GM18505 (cell line): ENCODE measurements at regions not wholly inside any gene's neighbourhood (a gene's known extent, or its start where the extent isn't known, plus 50 kb on each side); places are given as distances from the start of the nearest gene placed in this dataset.

ENCODE experiments used
- ATAC-seq: cut with Tn5 transposase; IDR thresholded peaks from one replicate; pipeline ENCODE4 v1.9.1; 2021; ENCODE audit not compliant: unreplicated experiment
- POLR2A ChIP-seq: IDR thresholded peaks from 4 replicates; pipeline ENCODE4 v1.6.1; 2011; ENCODE audit warnings: borderline replicate concordance; ENCODE audit not compliant: insufficient read depth, insufficient read length; ENCODE audit errors: extremely low read depth

DNA sequence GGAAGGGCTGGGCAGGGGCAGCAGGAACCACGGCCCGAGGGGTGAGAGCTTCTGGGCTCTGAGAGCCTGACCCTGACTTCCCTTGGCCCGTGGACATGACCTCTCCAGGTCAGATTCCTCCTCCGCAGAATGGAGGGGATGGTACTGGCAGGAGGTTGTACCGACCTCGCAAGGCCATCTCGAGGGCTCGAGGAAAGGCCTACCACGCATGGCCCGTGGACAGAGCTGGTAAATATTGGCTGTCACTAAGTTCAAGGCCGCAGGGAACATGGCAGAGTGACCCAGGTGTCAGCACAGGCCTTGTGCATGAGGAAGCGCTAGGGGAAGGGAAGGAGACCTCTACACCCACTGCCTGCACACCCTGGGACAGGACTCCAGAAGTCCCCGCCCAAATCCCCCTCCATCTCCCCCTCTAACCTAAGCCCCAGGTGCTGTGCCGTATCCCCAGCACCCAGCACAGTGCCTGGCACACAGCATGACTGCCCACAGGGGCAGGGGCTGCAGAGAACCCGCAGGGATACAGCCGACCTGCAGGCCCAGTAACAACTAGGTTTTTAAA is 54.9 kb upstream of the PPP2R5C start:
- ATAC-seq, result no peak
- TF ChIP-seq POLR2A, result no peak

DNA sequence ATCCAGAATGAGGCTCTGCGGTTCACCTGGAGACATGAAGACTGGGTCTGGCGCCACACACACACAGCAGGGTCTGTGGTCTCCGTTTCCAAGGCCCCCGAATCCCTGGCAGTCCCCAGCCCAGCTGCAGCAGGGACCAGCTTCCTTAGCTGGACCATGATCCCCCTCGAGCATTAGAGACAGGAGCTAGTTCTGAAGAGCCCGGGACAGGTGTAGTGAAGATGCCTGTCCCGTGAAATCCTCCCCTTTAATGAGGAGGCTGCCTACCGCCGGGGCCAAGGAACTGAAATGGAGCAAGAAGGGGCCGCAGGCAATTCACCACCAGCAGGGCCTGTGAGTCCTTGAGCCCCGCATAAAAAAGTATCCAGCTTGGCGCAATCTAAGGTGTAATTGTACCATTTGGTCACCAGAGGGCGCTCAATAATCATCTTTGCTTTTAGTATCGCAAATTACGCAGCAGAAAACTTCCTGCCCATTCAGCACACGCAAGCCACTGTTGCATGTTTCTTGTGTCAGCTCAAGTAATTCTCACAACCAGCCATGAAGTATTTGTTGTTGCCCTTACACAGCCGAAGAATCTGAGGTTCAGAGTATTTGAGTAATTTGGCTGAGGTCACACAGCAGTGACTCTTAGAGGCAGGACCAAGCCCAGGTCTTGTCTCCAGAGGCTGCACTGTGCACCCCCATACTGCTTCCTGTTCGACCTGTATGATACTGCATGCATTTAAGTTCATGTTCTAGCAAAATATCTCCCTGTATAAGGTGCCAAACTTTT is 54.3 kb upstream of the PPP2R5C start:
- no peak for TF ChIP-seq POLR2A
- no peak for ATAC-seq

DNA sequence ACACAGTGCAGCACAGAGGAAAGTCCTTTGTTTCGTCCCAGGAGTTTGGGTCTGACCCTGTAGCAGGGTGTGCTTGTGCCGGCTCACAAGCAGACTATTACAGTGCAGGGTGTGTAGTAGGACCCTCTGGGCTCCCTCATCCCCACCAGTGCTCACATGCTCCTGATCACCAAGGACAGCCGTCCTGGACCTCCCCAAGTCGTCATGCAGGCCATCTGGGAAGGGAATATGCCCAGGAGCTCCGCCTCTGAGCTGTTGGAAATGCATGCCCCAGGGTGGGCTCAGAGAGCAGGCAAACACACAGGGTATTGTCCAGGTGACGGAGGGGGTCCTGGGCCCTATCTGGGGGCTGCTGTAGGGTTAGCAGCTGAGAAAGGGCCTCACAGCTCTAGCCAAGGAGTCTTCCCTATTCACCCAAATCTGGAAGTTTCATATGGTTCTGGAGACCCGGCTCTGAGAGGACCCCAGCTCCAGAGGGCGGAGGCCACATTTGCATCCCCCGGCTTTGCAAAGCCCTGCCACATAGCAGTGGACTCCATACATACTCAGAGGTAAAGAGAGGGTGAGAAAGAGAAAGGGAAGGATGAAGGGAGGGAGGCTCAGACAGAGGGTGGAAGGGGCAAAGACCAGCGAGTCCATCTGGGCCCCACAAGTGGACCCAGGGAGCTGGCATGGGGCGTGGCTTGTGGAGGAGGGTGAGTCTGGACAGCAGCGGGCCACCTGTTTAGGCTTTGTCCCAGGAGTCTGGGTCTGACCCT is 53.5 kb upstream of the PPP2R5C start:
- ATAC-seq, result no peak

GRCh38 chr14:101708853-101709532 is 52.5 kb upstream of the PPP2R5C start:
- ATAC-seq, result no peak
- no peak for TF ChIP-seq POLR2A

More for the DNA sequence above, 53.5 kb upstream of the PPP2R5C start:
- TF ChIP-seq POLR2A, result no peak

- ATAC-seq, result no peak
Measured at GRCh38 chr14:101709533-101709881, 52.0 kb upstream of the PPP2R5C start.

DNA sequence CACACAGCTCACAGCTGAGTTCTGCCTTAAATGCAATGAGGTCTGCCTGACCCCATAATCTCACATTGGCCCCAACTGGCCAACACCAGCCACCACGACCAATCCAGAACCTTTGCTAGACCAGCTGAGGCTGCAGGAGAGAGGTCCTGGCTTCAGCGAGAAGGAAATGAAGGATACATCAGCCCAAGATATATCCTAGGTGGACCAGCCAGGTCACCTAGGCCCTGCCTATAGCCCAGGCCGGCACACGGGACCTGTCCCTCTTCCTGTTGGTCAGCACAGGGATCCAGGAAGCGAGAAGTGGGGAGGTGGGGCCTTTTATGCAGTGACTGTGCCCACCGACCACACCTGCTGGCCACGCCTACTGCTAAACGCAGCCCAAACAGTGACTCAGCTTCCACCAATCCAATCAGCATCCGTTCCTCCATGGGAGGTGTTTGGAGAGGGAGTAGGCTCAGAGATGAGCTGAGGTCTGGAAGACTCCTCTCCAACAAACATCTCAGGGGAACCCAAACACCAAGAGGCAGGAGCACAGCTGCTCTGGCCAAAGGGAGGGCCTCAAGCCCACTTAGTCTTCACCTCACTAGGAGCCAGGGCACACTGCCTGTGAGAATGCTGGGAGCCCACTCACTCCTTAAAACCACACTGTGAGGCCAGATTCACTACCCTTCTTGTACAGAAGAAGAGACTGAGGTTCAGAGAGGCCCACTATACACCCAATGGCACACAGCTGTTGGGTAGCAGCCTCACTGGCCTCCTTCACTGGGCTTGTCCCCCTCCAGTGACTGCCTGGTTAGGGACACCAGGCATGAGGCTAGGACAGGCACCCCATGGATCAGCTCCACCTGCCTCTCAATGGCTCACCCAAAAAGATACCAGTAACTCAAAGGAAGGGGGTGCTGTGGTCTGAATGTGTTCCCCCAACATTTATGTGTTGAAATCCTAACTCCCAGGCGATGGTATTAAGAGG is 51.3 kb upstream of the PPP2R5C start:
- ATAC-seq, result no peak
- TF ChIP-seq POLR2A, result no peak

More at GRCh38 chr14:101709533-101709881, 52.0 kb upstream of the PPP2R5C start:
- no peak for TF ChIP-seq POLR2A

DNA sequence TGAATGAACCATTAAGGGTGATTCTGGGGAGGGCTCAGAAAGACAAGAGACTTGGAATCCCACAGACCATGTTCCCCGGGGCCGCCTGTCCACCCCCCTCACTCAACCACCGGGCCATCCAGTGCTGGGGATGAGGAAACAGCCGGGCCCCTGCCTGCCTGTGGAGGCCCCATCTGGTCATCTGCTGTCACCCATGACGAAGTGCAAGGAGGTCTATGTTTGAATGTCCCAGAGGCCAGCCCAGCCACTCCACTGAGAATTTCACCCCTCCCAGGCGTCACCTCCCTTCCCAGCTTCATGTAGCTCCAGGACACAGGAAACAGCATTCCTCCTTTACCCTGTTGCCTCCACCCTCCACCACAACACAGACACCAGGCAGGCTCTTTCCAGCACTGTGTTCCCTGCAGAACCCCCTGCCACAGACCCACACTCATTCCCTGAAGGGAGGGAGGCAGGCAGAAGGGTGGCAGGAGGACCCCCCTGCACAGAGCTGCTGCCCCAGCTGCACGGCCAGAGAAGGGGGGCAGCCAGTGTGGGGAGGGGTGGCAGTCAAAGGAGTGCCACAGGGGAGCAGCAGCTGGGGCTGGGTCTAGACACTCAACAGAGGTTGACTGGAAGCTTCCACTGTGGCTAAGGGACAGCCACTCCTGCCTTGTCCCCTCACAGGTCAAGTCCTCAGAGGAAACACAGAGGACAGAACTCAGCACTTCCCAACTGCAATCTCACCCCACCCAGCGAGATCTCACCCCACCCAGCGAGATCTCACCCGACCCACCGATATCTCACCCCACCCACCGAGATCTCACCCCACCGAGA is 50.3 kb upstream of the PPP2R5C start:
- TF ChIP-seq POLR2A, result no peak

More for the DNA sequence above, 50.3 kb upstream of the PPP2R5C start:
- no peak for ATAC-seq
